HEK293 (cell line): ENCODE measurements at regions not wholly inside any gene's neighbourhood (a gene's known extent, or its start where the extent isn't known, plus 50 kb on each side); places are given as distances from the start of the nearest gene placed in this dataset.

ENCODE experiments used
- CTCF ChIA-PET: fragments of 350-600 bp; formaldehyde crosslinking; extraction: SDS; loops from one replicate; lab custom pipeline; 2021; ENCODE audit warnings: antibody characterized with exemption; lab: Yijun Ruan, JAX
- POLR2A ChIA-PET: fragments of 300-600 bp; formaldehyde crosslinking; extraction: SDS; loops from one replicate; lab custom pipeline; 2020; ENCODE audit warnings: antibody characterized with exemption, inconsistent platforms; lab: Yijun Ruan, JAX
- H3K27ac ChIP-seq: fragments of 200-500 bp; sonication (Bioruptor generic); 2 replicates; pipeline ENCODE4 v1.5.1; 2014; ENCODE audit warnings: low read depth, low read length, control low read depth, inconsistent platforms; ENCODE audit errors: extremely low read depth
- H3K36me3 ChIP-seq, 2 experiments: fragments of 200-500 bp in 1 of 2; sonication (Bioruptor generic) in 1 of 2; 1 replicate in 1 of 2; 2 replicates in 1 of 2; pipeline ENCODE4 v1.5.1; 2014 to 2017; ENCODE audit warnings: inconsistent platforms in 2 of 2, low read length in 2 of 2; ENCODE audit not compliant: control insufficient read depth in 2 of 2, insufficient read depth in 1 of 2
- H3K4me1 ChIP-seq: fragments of 200-500 bp; sonication (Bioruptor generic); 2 replicates; pipeline ENCODE4 v1.5.1; 2014; ENCODE audit warnings: mild to moderate bottlenecking, low read length, inconsistent platforms; ENCODE audit not compliant: control insufficient read depth, insufficient read depth
- H3K4me3 ChIP-seq: 2 replicates; pipeline ENCODE4 v1.5.1; 2011; ENCODE audit warnings: low read depth, mild to moderate bottlenecking, control low read depth, low read length, moderate library complexity
- H3K9me3 ChIP-seq: fragments of 200-500 bp; sonication (Bioruptor generic); 2 replicates; pipeline ENCODE4 v1.5.1; 2014; ENCODE audit warnings: low read depth, low read length, inconsistent platforms; ENCODE audit not compliant: control insufficient read depth, insufficient read depth
- CTCF ChIP-seq: fragments of 450-650 bp; formaldehyde crosslinking; IDR thresholded peaks from 2 replicates; pipeline ENCODE4 v1.5.1; 2016; ENCODE audit warnings: missing biosample characterization, missing genetic modification characterization
- GLI4 ChIP-seq: fragments of 450-650 bp; formaldehyde crosslinking; IDR thresholded peaks from 2 replicates; pipeline ENCODE4 v1.5.1; 2016; ENCODE audit warnings: missing biosample characterization, missing genetic modification characterization
- KLF16 ChIP-seq: fragments of 450-650 bp; formaldehyde crosslinking; IDR thresholded peaks from 2 replicates; pipeline ENCODE4 v1.5.1; 2017; ENCODE audit warnings: missing biosample characterization, missing genetic modification characterization
- MEIS1 ChIP-seq: sonication (generic); formaldehyde crosslinking; IDR thresholded peaks from 2 replicates; pipeline ENCODE4 v1.8.1; 2022; ENCODE audit warnings: missing genetic modification reagents, mild to moderate bottlenecking, borderline replicate concordance
- SALL2 ChIP-seq: fragments of 450-650 bp; formaldehyde crosslinking; IDR thresholded peaks from 2 replicates; pipeline ENCODE4 v1.5.0; 2017; ENCODE audit warnings: missing biosample characterization, mild to moderate bottlenecking, missing genetic modification characterization, borderline replicate concordance
- YY2 ChIP-seq: fragments of 450-650 bp; formaldehyde crosslinking; IDR thresholded peaks from 2 replicates; pipeline ENCODE4 v1.5.1; 2016; ENCODE audit warnings: missing biosample characterization, missing genetic modification characterization
- ZBTB17 ChIP-seq: fragments of 450-650 bp; formaldehyde crosslinking; IDR thresholded peaks from 2 replicates; pipeline ENCODE4 v1.5.1; 2016; ENCODE audit warnings: missing biosample characterization, missing genetic modification characterization
- ZFHX2 ChIP-seq: fragments of 450-650 bp; formaldehyde crosslinking; conservative IDR thresholded peaks from 2 replicates; pipeline ENCODE4 v1.5.1; 2016; ENCODE audit warnings: missing biosample characterization, missing genetic modification characterization
- ZNF140 ChIP-seq: fragments of 450-650 bp; formaldehyde crosslinking; IDR thresholded peaks from 2 replicates; pipeline ENCODE4 v1.5.1; 2016; ENCODE audit warnings: missing biosample characterization, missing genetic modification characterization
- ZNF169 ChIP-seq: fragments of 450-650 bp; formaldehyde crosslinking; IDR thresholded peaks from 2 replicates; pipeline ENCODE4 v1.5.1; 2016; ENCODE audit warnings: missing biosample characterization, missing genetic modification characterization
- ZNF221 ChIP-seq: fragments of 450-650 bp; formaldehyde crosslinking; IDR thresholded peaks from 2 replicates; pipeline ENCODE4 v1.5.1; 2017; ENCODE audit warnings: missing biosample characterization, missing genetic modification characterization, borderline replicate concordance
- ZNF274 ChIP-seq, 2 experiments: fragments of 200-500 bp in 1 of 2; fragments of 450-650 bp in 1 of 2; sonication (Bioruptor generic) in 1 of 2; formaldehyde crosslinking in 1 of 2; IDR thresholded peaks; 2 replicates each; pipeline versions ENCODE4 v1.5.1 to v1.6.1; 2014 to 2016; ENCODE audit warnings: borderline replicate concordance in 1 of 2, inconsistent platforms in 1 of 2, low read length in 1 of 2, missing biosample characterization in 1 of 2, missing genetic modification characterization in 1 of 2
- ZNF280C ChIP-seq: fragments of 450-650 bp; formaldehyde crosslinking; IDR thresholded peaks from 2 replicates; pipeline ENCODE4 v1.5.1; 2016; ENCODE audit warnings: missing biosample characterization, missing genetic modification characterization
- ZNF302 ChIP-seq: fragments of 450-650 bp; formaldehyde crosslinking; IDR thresholded peaks from 2 replicates; pipeline ENCODE4 v1.5.1; 2016; ENCODE audit warnings: missing biosample characterization, missing genetic modification characterization, low read depth
- ZNF426 ChIP-seq: fragments of 450-650 bp; formaldehyde crosslinking; IDR thresholded peaks from 2 replicates; pipeline ENCODE4 v1.5.1; 2017; ENCODE audit warnings: missing biosample characterization, missing genetic modification characterization, mild to moderate bottlenecking, inconsistent platforms, moderate library complexity
- ZNF433 ChIP-seq: fragments of 450-650 bp; formaldehyde crosslinking; IDR thresholded peaks from 2 replicates; pipeline ENCODE4 v1.5.1; 2016; ENCODE audit warnings: missing biosample characterization, missing genetic modification characterization, low read depth
- ZNF514 ChIP-seq: fragments of 450-650 bp; formaldehyde crosslinking; IDR thresholded peaks from 2 replicates; pipeline ENCODE4 v1.5.1; 2016; ENCODE audit warnings: missing biosample characterization, missing genetic modification characterization
- ZNF580 ChIP-seq: fragments of 450-650 bp; formaldehyde crosslinking; IDR thresholded peaks from 2 replicates; pipeline ENCODE4 v1.5.1; 2016; ENCODE audit warnings: missing biosample characterization, missing genetic modification characterization
- ZNF610 ChIP-seq: fragments of 450-650 bp; formaldehyde crosslinking; IDR thresholded peaks from 2 replicates; pipeline ENCODE4 v1.5.1; 2016; ENCODE audit warnings: missing biosample characterization, missing genetic modification characterization, borderline replicate concordance
- ZNF654 ChIP-seq: fragments of 450-650 bp; formaldehyde crosslinking; IDR thresholded peaks from 2 replicates; pipeline ENCODE4 v1.5.1; 2016; ENCODE audit warnings: low read depth, missing biosample characterization, missing genetic modification characterization
- ZNF701 ChIP-seq: fragments of 450-650 bp; formaldehyde crosslinking; IDR thresholded peaks from 2 replicates; pipeline ENCODE4 v1.5.1; 2016; ENCODE audit warnings: missing biosample characterization, missing genetic modification characterization
- ZNF707 ChIP-seq: fragments of 450-650 bp; formaldehyde crosslinking; IDR thresholded peaks from 2 replicates; pipeline ENCODE4 v1.5.1; 2016; ENCODE audit warnings: missing biosample characterization, missing genetic modification characterization
- ZNF830 ChIP-seq: fragments of 450-650 bp; IDR thresholded peaks from 2 replicates; pipeline ENCODE4 v1.5.0; 2018; ENCODE audit warnings: missing biosample characterization, missing genetic modification characterization, low read depth, mild to moderate bottlenecking, moderate library complexity
- ZSCAN16 ChIP-seq: fragments of 450-650 bp; formaldehyde crosslinking; IDR thresholded peaks from 2 replicates; pipeline ENCODE4 v1.5.1; 2016; ENCODE audit warnings: missing biosample characterization, missing genetic modification characterization
- ZSCAN30 ChIP-seq: fragments of 450-650 bp; IDR thresholded peaks from 2 replicates; pipeline ENCODE4 v1.5.1; 2018; ENCODE audit warnings: missing biosample characterization, mild to moderate bottlenecking, missing genetic modification characterization, moderate library complexity

- Histone ChIP-seq H3K9me3 (no peaks in the 10 kb centered on the region), H3K4me1 (no peaks in the 10 kb centered on the region), H3K27ac (no peak overlapping the region)
- POLR2A ChIA-PET = no interaction called here
- CTCF ChIA-PET = interaction anchor here (0.6 kb wide), 1 partner anchor 1046 kb away, joined by 3 read pairs; no protein-coding TSS in a partner anchor
- TF ChIP-seq ZNF169 (tag by site-specific recombination) = no peak
- TF ChIP-seq, all 188 proteins: peak for 0
- Histone ChIP-seq H3K36me3 (no peaks in the 10 kb centered on the region), H3K4me3 (no peak overlapping the region)
Observed at GRCh38 chr3:59698091-59698490, 648.3 kb upstream of the CFAP20DC start.

GRCh38 chr3:59696783-59697182 is 647.0 kb upstream of the CFAP20DC start:
- TF ChIP-seq ZNF514 (tag by site-specific recombination) (no peak), ZNF274 (IDR thresholded peaks at IDR 0.05; ENCODE audit: low read length) (no peak), ZNF274 (tag by site-specific recombination; IDR thresholded peaks at IDR 0.05; ENCODE audit: borderline replicate concordance) (no peak), ZNF610 (tag by site-specific recombination) (no peak), YY2 (tag by site-specific recombination) (no peak), ZNF140 (no peak), ZNF701 (tag by site-specific recombination) (no peak), ZNF830 (tag by site-specific recombination) (no peak), ZNF280C (tag by site-specific recombination) (no peak), CTCF (tag by site-specific recombination) (no peak), ZNF654 (no peak), SALL2 (tag by site-specific recombination) (no peak), ZBTB17 (tag by site-specific recombination) (no peak), ZNF426 (tag by site-specific recombination) (no peak)
- Histone ChIP-seq H3K4me1 (no peaks in the 10 kb centered on the region), H3K4me3 (no peak overlapping the region), H3K27ac (no peak overlapping the region), H3K36me3 (no peaks in the 10 kb centered on the region), H3K9me3 (no peaks in the 10 kb centered on the region)
- ChIA-PET CTCF (no interaction called here), POLR2A (no interaction called here)

- Histone ChIP-seq H3K4me3 (no peak overlapping the region), H3K27ac (no peak overlapping the region), H3K36me3 (no peaks in the 10 kb centered on the region), H3K9me3 (no peaks in the 10 kb centered on the region), H3K4me1 (no peaks in the 10 kb centered on the region)
- ChIA-PET POLR2A (no interaction called here), CTCF (interaction anchor here (0.5 to 1.0 kb wide), 2 partner anchors 102 to 475 kb away, joined by 3 read pairs; no protein-coding TSS in a partner anchor)
- no peak for TF ChIP-seq ZSCAN30 (tag by site-specific recombination)
- no peak for TF ChIP-seq ZSCAN16
- TF ChIP-seq MEIS1 (CRISPR knock-in tag) = no peak
- no peak for TF ChIP-seq KLF16 (tag by site-specific recombination)
- TF ChIP-seq ZFHX2 (tag by site-specific recombination) = no peak
- no peak for TF ChIP-seq GLI4 (tag by site-specific recombination)
- TF ChIP-seq ZNF302 (tag by site-specific recombination) = no peak
- TF ChIP-seq ZNF274 (IDR thresholded peaks at IDR 0.05; ENCODE audit: low read length) = no peak
- TF ChIP-seq ZNF274 (tag by site-specific recombination; IDR thresholded peaks at IDR 0.05; ENCODE audit: borderline replicate concordance) = no peak
- no peak for TF ChIP-seq ZNF580 (tag by site-specific recombination)
- no peak for TF ChIP-seq ZNF221 (tag by site-specific recombination)
- TF ChIP-seq ZNF707 (tag by site-specific recombination) = no peak
- no peak for TF ChIP-seq ZNF433 (tag by site-specific recombination)
Observed at GRCh38 chr3:59695860-59696259, 646.0 kb upstream of the CFAP20DC start.
